ENCODE measurements at regions not wholly inside any gene's neighbourhood (a gene's known extent, or its start where the extent isn't known, plus 50 kb on each side); places are given as distances from the start of the nearest gene placed in this dataset.

GRCh38 chr12:126342866-126343265 is 1277.6 kb downstream of the AACS start:
- no peak for DNase-seq

- no peak for DNase-seq
These were observed 1278.1 kb downstream of the AACS start for GRCh38 chr12:126343321-126343720.

GRCh38 chr12:126346087-126346486 is 1280.9 kb downstream of the AACS start:
- DNase-seq = no peak

- DNase-seq = no peak
These were observed 1282.2 kb downstream of the AACS start for GRCh38 chr12:126347421-126347820.

- no peak for DNase-seq
These were observed 1284.1 kb downstream of the AACS start for GRCh38 chr12:126349383-126349782.

GRCh38 chr12:126353604-126354003 is 1288.4 kb downstream of the AACS start:
- no peak for DNase-seq

GRCh38 chr12:126354633-126355032 is 1289.4 kb downstream of the AACS start:
- no peak for DNase-seq

GRCh38 chr12:126355346-126355745 is 1290.1 kb downstream of the AACS start:
- DNase-seq = no peak

- no peak for DNase-seq
These were observed 1293.6 kb downstream of the AACS start for GRCh38 chr12:126358806-126359205.

- no peak for DNase-seq
These were observed 1294.0 kb downstream of the AACS start for GRCh38 chr12:126359216-126359615.

- DNase-seq = no peak
These were observed 1296.6 kb downstream of the AACS start for GRCh38 chr12:126361804-126362203.

- DNase-seq = no peak
These were observed 1297.3 kb downstream of the AACS start for GRCh38 chr12:126362493-126362892.

- DNase-seq = no peak
These were observed 1297.7 kb downstream of the AACS start for GRCh38 chr12:126362964-126363363.

GRCh38 chr12:126369487-126370463 is 1304.5 kb downstream of the AACS start:
- DNase-seq = no peak

GRCh38 chr12:126383506-126383905 is 1318.3 kb downstream of the AACS start:
- no peak for DNase-seq

GRCh38 chr12:126384026-126384564 is 1318.9 kb downstream of the AACS start:
- peak; percentile 22 for DNase-seq

- DNase-seq = no peak
These were observed 1320.5 kb downstream of the AACS start for GRCh38 chr12:126385785-126386184.

- no peak for DNase-seq
These were observed 1324.1 kb downstream of the AACS start for GRCh38 chr12:126389220-126389841.

GRCh38 chr12:126389961-126390360 is 1324.7 kb downstream of the AACS start:
- DNase-seq = no peak

- no peak for DNase-seq
These were observed 1325.8 kb downstream of the AACS start for GRCh38 chr12:126390969-126391566.

- DNase-seq = no peak
These were observed 1331.3 kb downstream of the AACS start for GRCh38 chr12:126396536-126396935.

- DNase-seq = no peak
These were observed 1331.9 kb downstream of the AACS start for GRCh38 chr12:126397071-126397581.

GRCh38 chr12:126397660-126398059 is 1332.4 kb downstream of the AACS start:
- DNase-seq = no peak

All from COR-L47 (cell line).